ENCODE measurements at regions not wholly inside any gene's neighbourhood (a gene's known extent, or its start where the extent isn't known, plus 50 kb on each side); places are given as distances from the start of the nearest gene placed in this dataset.

GRCh38 chr5:176154821-176155220 is 83.4 kb upstream of the SIMC1 start:
- TF ChIP-seq CTCF (conservative IDR thresholded peaks at IDR 0.05; ENCODE audit: low read depth, low read length) (no peak), EZH2 (IDR thresholded peaks at IDR 0.05; ENCODE audit: low read length, unreplicated experiment) (no peak)

Data from PC-3 (cell line).